ENCODE measurements at regions not wholly inside any gene's neighbourhood (a gene's known extent, or its start where the extent isn't known, plus 50 kb on each side); places are given as distances from the start of the nearest gene placed in this dataset.

- CTCF ChIA-PET = no interaction called here
- POLR2A ChIA-PET = no interaction called here
- TF ChIP-seq CTCF (IDR thresholded peaks at IDR 0.05; ENCODE audit: low read depth, low read length) = no peak
- DNase-seq (ENCODE audit: low read depth, low spot score) = no peak
- no peak overlapping the region for H3K4me3 ChIP-seq (ENCODE audit: low read depth, low read length)
- H3K9me3 ChIP-seq (ENCODE audit: control insufficient read depth, insufficient read depth, low read length) = no peaks in the 10 kb centered on the region
- H3K27ac ChIP-seq (ENCODE audit: low read depth, low read length) = no peak overlapping the region
- H3K27me3 ChIP-seq (ENCODE audit: control insufficient read depth, insufficient read depth, low read length) = no peaks in the 10 kb centered on the region
Observed at GRCh38 chr21:15645830-15646229, 84.0 kb upstream of the USP25 start.

- POLR2A ChIA-PET = no interaction called here
- no peak overlapping the region for H3K4me3 ChIP-seq (ENCODE audit: low read depth, low read length)
- DNase-seq (ENCODE audit: low read depth, low spot score) = no peak
- TF ChIP-seq CTCF (IDR thresholded peaks at IDR 0.05; ENCODE audit: low read depth, low read length) = no peak
- no peaks in the 10 kb centered on the region for H3K27me3 ChIP-seq (ENCODE audit: control insufficient read depth, insufficient read depth, low read length)
- CTCF ChIA-PET = interaction anchor here (0.6 kb wide), 1 partner anchor 369 kb away, joined by 3 read pairs; no protein-coding TSS in a partner anchor
- H3K27ac ChIP-seq (ENCODE audit: low read depth, low read length) = no peak overlapping the region
- no peaks in the 10 kb centered on the region for H3K9me3 ChIP-seq (ENCODE audit: control insufficient read depth, insufficient read depth, low read length)
Observed at GRCh38 chr21:15650735-15651134, 79.0 kb upstream of the USP25 start.

GRCh38 chr21:15651172-15651571 lies 78.6 kb upstream of the USP25 start:
- DNase-seq (ENCODE audit: low read depth, low spot score) = no peak
- ChIA-PET CTCF (no interaction called here), POLR2A (no interaction called here)
- Histone ChIP-seq H3K9me3 (ENCODE audit: control insufficient read depth, insufficient read depth, low read length) (no peaks in the 10 kb centered on the region), H3K27me3 (ENCODE audit: control insufficient read depth, insufficient read depth, low read length) (no peaks in the 10 kb centered on the region), H3K4me3 (ENCODE audit: low read depth, low read length) (no peak overlapping the region), H3K27ac (ENCODE audit: low read depth, low read length) (no peak overlapping the region)
- no peak for TF ChIP-seq CTCF (IDR thresholded peaks at IDR 0.05; ENCODE audit: low read depth, low read length)

GRCh38 chr21:15653710-15654109 lies 76.1 kb upstream of the USP25 start:
- H3K27ac ChIP-seq (ENCODE audit: low read depth, low read length) = no peak overlapping the region
- H3K9me3 ChIP-seq (ENCODE audit: control insufficient read depth, insufficient read depth, low read length) = no peaks in the 10 kb centered on the region
- ChIA-PET POLR2A (no interaction called here), CTCF (no interaction called here)
- H3K27me3 ChIP-seq (ENCODE audit: control insufficient read depth, insufficient read depth, low read length) = no peaks in the 10 kb centered on the region
- TF ChIP-seq CTCF (IDR thresholded peaks at IDR 0.05; ENCODE audit: low read depth, low read length) = no peak
- no peak for DNase-seq (ENCODE audit: low read depth, low spot score)
- no peak overlapping the region for H3K4me3 ChIP-seq (ENCODE audit: low read depth, low read length)

- POLR2A ChIA-PET = no interaction called here
- TF ChIP-seq CTCF (IDR thresholded peaks at IDR 0.05; ENCODE audit: low read depth, low read length) = no peak
Observed at GRCh38 chr21:15654171-15654570, 75.6 kb upstream of the USP25 start.

More at GRCh38 chr21:15654171-15654570, 75.6 kb upstream of the USP25 start:
- H3K4me3 ChIP-seq (ENCODE audit: low read depth, low read length) = no peak overlapping the region
- no peak for DNase-seq (ENCODE audit: low read depth, low spot score)
- H3K27me3 ChIP-seq (ENCODE audit: control insufficient read depth, insufficient read depth, low read length) = no peaks in the 10 kb centered on the region
- CTCF ChIA-PET = no interaction called here
- H3K9me3 ChIP-seq (ENCODE audit: control insufficient read depth, insufficient read depth, low read length) = no peaks in the 10 kb centered on the region
- H3K27ac ChIP-seq (ENCODE audit: low read depth, low read length) = no peak overlapping the region
